ENCODE measurements at regions not wholly inside any gene's neighbourhood (a gene's known extent, or its start where the extent isn't known, plus 50 kb on each side); places are given as distances from the start of the nearest gene placed in this dataset.
"Not testable (repeated sequence)": the region's sequence is repeated elsewhere in the genome, so short reads cannot be mapped to it uniquely, and the experiment has no call there.

DNA sequence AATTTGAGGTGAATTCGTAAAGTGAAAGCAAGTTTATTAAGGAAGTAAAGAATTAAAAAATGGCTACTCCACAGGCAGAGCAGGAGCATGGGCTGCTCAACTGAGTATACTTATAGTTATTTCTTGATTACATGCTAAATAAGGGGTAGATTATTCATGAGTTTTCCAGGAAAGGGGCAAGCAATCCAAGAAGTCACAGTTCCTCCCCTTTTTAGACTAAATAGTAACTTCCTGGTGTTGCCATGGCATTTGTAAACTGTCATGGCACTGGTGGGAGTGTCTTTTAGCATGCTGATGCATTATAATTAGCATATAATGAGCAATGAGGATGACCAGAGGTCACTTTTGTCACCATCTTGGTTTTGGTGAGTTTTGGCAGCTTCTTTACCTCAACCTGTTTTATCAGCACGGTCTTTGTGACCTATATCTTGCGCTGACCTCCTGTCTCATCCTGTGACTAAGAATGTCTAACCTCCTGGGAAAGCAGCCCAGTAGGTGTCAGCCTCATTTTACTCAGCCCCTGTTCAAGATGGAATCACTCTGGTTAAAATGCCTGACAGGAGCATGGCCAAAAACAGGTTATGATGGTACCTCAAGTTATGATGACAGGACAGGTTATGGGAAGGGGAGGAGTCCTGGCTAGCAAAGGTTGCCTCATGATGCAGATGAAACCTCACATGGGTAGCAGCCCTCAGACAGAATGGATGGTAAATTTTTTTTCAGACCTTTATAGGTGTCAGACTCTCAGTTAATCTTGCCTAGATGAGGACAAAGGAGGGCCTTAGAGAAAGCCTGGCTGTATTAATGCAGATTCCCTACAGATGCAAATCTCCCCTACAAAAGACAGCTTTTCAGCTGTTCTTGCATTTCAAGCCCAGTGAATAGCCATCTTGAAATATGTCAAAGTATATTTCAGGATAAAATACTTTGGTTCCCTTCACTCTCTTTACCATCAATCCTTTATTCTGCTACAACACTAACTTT, 49.7 kb downstream of the SIPA1L2 start:
- DNase-seq, result peak in 1 of 2 experiments; percentile 19

DNA sequence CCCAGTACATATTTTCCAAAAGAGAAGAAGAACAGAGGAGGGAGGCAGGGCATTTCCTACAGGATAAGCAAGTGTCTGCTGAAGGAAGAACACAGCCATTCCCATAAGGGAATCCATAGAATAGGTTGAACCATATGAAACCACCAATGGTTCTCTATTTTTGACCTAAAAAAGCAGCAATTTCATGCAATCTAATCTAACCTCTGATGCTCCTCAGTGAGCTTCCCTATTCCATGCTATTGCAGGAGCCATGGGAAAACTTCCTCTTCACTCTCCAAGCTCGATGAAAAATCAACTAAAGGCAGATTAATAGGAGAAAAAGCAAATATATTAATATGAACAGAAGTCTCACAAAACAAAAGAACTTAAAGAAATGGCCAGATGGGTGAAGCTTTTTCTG, 50.5 kb downstream of the SIPA1L2 start:
- no peak for DNase-seq

DNA sequence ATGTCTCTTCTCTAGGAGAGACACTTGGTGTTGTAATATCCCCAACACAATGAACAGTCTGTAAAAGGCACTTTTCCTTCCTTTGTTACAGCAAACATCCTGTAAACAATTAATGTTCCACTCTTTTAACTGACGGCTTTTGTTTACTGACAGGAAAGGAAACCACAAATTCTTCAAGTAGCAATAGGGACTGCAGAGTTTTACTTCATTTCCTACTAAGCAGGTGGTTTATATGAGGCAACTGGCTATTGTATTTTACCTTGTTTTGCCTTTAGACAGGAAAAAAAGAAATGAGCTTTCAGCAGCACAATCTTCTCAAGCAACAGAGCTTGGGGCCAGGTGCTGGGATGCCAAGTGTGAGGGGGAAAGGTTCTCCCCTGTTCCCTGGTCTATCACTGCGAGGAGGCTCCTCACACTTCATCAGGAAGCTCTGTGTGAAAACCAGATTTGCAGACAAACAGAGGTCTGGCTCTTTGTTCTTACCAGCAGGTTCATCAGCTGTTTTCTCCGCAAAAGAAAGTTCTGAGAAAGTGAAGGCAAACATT, 51.2 kb downstream of the SIPA1L2 start:
- DNase-seq, result no peak

DNA sequence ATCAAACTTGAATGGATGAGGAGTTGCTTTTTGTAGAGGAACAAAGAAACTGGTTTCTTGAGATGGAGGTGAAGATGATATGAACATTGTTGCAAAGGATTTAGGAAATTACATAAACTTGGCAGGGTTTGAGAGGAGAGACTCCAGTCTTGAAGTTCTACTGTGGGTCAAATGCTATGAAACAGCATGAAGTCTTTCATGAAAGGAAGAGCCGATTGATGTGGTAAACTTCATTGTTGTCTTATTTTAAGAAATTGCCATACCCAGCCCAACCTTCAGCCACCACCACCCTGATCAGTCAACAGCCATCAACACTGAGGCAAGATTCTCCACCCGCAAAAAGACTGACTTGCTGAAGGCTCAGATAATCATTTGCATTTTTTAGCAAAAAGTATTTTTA, 52.2 kb downstream of the SIPA1L2 start:
- no peak for DNase-seq

DNA sequence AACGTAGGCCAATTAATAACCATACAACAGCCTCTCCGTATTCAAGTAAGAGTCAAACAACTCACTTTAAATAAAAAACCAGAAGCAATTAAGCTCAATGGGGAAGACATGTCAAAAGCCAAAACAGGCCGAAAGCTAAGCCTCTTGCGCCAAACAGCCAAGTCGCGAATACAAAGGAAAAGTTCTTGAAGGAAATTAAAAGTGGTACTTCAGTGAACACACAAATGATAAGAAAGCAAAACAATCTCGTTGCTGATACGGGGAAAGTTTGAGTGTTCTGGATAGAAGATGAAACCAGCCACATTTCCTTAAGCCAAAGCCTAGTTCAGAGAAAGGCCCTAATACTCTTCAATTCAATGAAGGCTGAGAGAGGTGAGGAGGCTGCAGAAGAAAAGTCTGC, 53.4 kb downstream of the SIPA1L2 start:
- no peak for DNase-seq

DNA sequence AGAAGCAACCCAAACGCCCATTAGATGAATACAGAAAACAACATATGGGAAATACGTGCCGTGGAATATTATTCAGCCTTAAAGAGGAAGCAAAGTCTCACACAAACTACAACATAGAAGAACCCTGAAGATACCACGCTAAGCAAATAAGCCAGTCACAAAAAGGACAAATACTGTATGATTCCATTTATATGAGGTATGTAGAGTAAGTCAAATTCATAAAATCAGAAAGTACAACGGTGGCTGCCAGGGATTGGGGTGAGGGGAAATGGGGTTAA, 54.2 kb downstream of the SIPA1L2 start:
- DNase-seq, result no peak

DNA sequence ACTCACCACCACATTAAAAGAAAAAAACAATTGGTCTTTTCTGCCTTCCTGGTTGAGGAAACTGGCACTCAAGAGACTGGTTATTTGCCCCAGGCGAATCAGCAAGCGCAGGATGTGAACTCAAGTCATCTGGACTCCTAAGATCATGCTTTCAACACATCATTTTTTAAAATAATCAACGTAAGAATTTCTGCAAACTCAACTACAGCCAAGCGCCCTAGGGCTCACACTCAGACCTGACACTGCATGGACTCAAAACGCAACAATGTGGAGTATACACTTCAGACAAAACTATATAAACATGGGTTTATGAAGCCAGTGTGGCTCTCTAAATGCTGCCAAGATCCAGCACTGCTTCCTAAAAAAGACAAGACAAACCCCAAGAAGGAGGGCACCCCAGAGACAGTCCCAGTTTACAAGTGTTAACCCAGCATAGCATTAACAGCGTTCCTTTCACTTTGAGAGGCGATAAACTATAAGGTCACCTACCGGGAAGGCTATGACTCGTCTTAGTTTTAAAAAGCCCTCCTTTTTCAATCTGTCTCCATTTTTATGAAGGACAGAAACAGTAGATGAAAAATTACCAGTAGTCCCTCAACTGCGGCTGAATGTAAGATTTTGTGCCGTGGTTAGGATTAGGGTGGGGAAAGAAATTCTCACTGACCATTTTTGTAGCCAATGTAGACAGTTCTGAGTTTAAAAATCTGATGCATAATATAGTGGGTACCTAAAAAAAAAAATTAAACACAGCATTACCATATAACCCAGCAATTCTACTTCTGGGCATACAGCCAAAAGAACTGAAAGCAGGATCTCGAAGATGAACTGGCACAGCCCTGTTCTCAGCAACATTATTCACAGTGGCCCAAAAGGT, 54.8 kb downstream of the SIPA1L2 start:
- no peak for DNase-seq

DNA sequence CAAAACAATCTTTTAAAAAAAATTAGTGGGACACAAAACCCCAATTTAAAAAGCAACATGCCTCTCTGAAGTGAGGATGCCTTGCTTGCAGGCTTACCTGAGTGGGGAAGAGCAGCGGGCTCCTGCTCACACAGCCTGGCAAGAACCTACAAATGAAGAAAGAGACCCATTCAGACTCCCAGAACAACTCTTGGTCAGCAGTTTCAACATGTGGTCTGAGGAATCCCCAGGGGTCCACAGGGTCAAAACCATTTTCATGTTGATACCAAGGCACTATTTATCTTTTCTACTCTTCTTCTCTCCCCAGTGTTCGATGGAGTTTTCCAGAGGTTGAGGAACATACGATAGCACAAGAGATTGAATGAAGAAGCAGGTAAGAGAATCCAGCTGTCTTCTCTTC, 55.9 kb downstream of the SIPA1L2 start:
- DNase-seq, result no peak

DNA sequence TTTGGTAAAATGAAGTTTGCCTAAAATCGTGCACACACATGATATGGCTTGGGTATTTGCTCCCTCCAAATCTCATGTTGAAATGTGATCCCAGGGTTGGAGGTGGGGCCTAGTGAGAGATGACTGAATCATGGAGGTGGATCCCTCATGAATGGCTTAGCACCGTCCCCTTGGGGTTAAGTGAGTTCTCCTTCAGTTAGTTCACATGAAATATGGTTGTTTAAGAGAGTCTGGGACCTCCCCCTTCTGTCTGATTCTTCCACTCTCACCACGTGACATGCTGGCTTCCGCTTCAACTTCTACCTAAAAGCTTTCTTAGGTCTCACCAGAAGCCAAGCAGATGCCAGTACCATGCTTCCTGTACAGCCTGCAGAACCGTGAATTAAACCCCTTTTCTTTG, 58.4 kb downstream of the SIPA1L2 start:
- no peak for DNase-seq

DNA sequence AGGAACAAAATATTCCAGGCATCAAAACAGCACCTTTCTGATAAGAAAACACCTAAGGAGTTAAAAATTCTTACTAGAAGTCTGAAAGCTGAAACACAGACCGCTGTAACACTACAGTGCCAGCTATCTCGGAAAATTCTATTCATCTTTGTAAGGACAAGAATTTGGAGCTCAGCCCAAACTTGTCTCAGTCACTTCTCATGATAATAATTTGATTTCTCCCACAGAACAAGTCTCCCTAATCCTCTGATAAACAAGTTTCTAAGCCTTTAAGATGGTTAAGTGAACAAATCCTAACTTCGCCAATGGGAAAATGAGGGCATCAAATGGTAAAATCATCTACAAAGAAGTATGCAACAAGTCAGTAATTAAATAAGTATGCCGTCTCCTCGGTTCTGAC, 59.9 kb downstream of the SIPA1L2 start:
- no peak for DNase-seq

DNA sequence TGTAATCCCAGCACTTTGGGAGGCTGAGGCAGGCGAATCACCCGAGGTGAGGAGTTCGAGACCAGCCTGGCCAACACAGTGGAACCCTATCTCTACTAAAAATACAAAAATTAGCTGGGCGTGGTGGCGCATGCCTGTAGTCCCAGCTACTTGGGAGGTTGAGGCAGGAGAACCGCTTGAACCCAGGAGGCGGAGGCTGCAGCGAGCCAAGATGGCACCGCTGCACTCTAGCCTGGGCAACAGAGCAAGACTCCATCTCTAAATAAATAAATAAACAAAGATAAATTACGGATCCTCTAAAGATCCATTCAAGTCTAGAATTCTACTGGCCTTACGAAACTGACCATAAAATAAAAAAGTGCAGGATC, 60.4 kb downstream of the SIPA1L2 start:
- DNase-seq, result not testable (repeated sequence)

DNA sequence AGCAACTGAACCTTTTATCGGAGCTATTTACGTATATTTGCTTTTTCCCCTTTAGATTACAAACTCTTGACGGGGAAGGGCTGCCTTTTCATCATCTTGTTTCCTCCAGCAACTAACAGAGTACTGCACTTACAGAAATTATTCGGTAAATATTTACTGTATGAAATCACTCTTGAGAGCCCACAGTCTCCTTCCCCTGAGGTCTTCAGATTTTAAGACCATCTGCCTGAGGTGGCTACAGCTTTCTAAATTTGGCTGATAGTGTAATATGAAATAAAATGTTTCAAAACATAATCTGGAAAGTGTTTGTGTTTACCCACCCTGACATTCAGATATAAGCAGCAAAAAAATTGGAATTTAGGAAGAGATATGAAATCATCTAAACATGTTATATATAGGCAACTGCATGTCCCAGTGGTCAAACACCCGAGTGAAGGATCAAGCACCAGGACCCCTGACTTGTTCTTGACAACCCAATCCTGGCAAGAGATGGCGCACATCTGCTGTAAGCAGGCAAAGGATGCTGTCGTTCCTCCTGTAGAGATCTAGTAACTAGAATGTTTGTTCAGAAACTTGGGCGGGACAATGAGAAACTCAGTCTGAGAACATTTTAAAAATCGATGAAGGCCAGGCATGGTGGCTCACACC, 60.9 kb downstream of the SIPA1L2 start:
- DNase-seq, result no peak

DNA sequence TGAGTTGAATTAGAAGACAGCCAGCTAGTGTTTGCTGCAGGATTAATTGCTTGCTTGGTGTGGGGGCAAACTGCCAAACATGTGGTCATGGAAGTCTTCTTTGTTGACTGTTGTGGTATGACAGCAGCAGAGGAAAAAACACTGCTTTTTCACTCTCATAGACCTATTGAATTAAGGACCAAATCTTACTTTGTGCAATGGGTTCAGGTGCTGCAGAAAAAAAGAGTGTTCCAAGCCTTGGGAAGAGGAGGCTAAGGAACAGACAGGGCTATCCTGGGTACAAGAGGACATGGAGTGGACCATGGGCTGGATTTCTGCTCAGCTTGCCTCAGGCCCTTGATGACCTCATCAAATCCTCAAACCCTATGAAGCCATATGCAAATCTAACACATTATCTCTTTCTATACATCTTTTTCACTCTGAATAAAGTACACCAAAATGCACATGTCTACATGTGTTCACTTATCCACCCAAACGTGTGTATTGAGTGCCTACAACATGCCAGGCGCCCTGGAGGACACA, 61.5 kb downstream of the SIPA1L2 start:
- DNase-seq, result no peak

DNA sequence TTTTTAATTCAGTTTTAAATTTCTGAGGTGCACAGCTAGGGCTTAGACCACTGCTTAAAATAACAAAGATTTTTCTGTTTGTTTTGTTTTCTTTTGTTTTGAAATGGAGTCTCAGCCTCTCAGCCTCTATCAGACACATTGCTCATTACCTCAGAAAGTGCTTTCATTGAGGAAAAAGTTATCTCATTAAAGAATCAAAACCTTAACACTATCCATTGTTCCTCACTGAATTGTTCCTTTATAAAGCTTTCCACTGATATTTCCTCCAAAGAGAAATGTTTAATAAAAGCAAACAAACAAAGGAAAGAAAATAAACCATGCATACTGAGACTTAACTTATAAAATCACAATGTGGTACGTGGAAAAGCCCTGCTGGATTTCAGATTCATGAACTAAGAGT, 63.8 kb downstream of the SIPA1L2 start:
- no peak for DNase-seq

DNA sequence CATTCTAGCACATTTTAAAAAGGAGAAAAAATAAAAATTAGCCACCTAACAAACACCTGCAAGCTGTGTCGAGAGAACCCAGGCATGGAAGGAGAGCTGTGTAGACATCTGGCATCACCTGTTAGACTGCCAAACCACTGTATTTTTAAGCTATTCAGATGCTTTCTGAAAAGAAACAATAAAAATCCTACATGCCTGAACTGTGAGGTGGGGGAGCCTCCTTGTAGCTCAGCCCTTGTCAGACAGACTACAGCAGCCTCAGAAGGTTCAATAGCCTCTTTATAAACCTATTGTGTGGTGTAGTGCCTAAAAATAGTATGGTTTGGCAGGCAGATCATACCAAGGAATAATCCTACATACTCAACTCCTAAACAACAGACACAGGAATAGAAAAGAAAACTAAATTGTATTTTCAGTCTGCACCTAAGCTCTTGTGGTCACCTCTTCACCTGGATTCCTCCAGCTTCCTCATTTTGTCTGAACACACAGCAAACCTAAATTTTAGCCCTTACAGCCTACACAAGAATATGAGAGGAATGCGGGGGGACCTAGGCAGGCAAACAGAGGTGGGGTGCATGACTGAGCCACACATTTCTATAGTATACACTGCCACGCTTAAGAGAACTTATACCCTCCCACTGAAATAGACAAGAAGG, 67.0 kb downstream of the SIPA1L2 start:
- no peak for DNase-seq

DNA sequence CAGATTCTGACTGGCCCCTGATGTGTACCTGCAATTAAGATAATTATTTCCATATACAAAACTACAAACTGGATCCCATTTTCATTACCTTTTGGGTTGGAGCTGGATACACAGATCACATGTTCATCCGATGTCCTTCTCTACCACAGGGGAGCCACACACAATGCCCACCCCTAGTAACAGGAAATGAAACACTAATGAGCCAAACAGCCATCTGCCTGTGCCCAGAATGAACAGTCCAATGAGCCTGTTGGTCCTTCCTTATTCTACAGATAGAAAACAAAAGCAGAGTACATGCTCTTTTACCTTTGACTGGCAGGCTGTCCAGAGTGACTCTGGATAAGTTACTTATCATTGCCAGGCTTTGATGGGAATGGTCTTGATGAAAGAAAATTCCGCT, 68.6 kb downstream of the SIPA1L2 start:
- DNase-seq, result no peak

DNA sequence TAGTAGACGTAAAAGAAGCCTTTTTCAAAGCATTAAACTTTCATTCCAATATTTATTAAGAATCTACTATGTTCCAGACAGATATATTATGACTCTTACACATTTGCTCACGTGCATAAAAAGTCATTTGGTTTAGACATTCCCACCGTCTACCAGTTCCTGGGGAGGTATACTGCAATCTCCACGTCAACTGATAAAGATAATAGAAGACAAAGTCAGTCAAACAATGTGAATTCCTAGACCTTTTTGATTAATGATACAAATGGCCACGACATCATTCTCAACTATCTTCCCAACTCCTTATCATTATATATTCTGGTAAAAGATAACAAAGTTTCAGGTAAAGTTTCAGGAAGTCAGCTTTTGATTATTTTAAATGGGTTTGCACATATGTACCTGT, 69.0 kb downstream of the SIPA1L2 start:
- DNase-seq, result no peak

DNA sequence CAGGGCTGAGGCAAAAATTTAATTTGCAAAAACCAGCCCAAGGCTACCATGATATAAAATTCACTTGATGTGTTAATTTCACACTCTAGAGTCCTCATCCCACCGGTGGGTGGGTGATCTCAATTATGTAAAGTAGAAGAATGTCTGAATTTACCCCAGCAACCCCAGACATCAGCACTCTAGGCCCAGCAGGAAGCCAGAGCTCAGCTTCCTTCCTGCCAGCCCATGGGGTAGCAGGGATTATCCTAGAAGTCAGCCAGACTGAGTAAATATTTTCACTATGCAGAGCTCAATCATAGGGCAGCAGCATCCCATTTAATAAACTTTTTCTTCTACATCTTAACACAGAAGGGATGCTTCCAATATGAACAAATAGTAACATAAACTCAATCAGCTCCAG, 71.0 kb downstream of the SIPA1L2 start:
- DNase-seq, result no peak

DNA sequence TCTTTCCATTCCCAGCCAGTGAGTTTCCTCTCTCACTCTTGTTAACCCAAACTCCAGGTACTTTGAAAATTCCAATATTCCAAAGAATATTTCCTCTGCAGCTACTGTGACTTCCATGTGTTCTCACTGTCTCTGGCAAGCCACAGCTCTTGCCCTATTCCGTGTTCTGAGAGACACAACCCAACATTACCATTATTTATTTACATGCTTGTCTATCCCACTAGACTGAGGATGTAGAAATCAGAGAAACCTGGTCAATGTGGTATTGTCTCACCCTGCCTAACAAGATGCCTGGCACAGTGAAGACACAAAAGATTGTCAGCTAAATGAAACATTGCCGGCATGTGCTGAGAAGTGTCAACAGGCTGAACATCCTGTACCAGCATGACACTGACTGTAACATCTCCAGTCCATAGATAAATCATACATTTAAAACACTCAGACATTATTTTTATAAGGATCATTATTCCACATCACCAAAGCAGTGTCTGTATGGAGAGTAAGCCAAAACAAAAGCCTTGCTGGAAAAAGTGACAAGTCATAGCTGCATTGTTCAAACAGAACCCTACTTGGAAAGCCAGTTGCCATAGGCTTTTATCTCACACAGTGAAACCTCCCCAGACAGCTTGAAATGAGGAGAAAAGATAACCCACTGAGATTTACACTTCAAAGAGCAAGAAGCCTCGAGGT, 72.3 kb downstream of the SIPA1L2 start:
- DNase-seq, result no peak

DNA sequence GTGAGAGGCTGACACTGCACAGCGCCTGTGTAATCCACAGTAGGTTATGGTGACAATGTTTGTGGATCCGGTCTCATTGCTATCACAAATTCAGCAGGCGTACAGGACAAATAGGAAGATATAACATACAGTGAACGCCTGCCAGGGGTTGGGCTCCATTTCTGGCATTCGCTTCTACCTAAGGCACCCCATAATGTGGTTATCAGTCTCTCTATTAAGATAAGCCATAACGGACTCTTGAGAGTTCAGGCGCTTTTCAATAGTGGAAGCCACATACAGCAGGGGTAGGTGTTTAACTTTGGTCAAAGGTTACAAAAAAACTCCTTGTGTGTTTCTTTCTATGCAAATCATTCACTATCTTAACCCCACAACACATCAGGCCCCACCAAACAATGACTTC, 72.8 kb downstream of the SIPA1L2 start:
- DNase-seq, result no peak

DNA sequence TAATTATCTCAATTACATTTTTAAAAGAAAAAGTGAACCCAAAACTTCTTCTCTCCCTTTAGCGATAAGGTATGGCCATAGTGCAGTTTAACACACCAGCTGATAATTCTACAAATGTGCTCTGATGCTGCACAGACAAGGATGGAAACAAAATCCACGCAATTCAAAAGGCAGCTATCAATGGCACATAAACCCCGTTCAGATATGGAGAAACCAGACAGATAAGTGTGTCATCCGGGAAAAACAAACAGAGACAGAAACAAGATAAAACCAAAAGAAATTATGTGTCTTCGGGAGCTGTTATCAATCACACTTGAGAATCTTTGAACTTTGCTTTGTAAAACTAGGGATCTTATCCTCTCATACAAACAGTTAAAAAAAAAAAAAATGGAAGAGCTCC, 73.6 kb downstream of the SIPA1L2 start:
- no peak for DNase-seq
